Activated CD4-positive, alpha-beta T cell treated with anti-CD3 and anti-CD28 coated beads, Interleukin-2, amount 50 U/mL, for 24 hours (primary cell): ENCODE measurements at regions not wholly inside any gene's neighbourhood (a gene's known extent, or its start where the extent isn't known, plus 50 kb on each side); places are given as distances from the start of the nearest gene placed in this dataset.

Experiments
- DNase-seq, 2 donors: peaks; one replicate each; pipeline ENCODE4 v3.0.0-alpha.2; 2020; ENCODE audit warnings: low read depth in 1 of 2, low spot score in 1 of 2

- DNase-seq: no peak
These were observed 50.8 kb upstream of the NAV2 start for GRCh38 chr11:19661827-19662226.

DNA sequence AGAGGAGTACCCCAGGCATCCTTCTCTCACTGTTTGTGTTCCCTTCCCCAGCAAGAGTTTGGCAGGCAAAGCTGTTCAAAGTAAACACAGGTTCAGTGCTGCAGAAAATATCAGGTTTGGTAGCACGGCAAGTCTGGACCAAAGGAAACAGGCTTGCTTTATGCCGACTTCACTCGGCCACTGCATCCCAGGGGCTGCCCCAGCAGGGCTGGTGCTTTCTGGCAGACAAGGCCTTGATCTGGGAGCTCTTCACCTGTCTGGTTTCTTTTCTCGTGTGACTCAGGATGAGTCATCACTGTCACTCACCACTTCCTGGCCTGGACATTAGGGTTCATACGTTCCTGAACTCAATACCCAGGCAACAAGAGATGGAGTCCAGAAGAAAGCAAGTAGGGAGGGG, 52.6 kb upstream of the NAV2 start:
- DNase-seq: peak in 1 of 2 donors; percentile 3

GRCh38 chr11:19659529-19659928, 53.1 kb upstream of the NAV2 start:
- DNase-seq: no peak

DNA sequence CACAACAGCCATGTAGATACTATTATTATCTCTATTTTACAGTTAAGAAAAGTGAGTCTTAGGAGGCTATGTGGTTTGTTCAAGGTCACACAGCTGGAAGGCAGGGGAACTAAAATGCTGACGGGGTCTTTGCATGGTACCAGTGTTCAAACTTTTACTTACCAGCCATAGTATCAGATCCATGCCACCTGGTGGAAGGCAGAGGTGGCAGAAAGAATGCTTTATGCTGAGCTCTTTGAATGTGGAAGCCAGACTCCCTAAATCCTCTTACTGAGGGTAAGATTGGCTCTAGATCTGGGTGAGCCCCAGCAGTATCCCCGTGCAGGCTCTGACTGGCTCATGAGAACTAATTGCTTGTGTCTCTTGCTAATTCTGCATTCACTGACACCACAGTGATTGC, 54.3 kb upstream of the NAV2 start:
- no peak for DNase-seq

- DNase-seq: no peak
These were observed 56.5 kb upstream of the NAV2 start for GRCh38 chr11:19656140-19656541.

DNA sequence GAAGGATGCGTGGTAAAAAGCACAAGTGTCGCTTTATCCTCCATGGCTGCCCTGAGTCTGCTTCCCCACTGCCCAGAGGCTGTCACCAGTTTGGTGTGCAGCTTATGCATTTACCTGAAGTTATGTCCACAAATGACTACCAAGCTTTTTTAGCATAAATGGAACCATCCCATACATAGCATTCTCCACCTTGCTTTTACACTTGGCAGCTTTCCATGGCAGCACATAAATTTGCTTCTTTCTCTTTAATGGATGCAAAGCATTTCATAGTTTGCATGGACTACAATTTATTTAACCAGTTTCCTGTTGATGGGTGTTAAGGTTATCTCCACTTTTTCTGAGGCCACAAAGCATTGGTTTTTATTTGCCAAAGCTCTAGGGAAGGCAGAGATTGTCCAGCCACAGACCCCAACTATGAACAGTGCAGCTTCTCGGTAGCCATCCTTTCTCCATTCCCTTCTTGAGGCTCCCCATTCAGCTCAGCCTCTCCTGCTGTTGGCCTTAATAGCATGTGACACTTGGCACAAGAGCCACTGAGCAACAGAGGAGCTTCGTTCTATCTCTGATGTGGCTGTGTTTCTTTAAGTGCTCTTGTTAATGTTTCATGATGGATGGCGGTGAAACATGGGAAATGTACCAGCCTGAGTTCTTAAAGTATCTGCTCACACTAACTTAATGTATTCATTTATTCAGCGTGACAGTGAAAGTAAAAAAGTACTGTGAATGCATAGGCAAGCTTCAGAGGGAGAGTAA, 59.8 kb upstream of the NAV2 start:
- no peak for DNase-seq

GRCh38 chr11:19651653-19652052, 61.0 kb upstream of the NAV2 start:
- DNase-seq: no peak

GRCh38 chr11:19651028-19651427, 61.6 kb upstream of the NAV2 start:
- DNase-seq: no peak

- DNase-seq: no peak
These were observed 62.2 kb upstream of the NAV2 start for GRCh38 chr11:19650467-19650866.

- DNase-seq: no peak
These were observed 62.9 kb upstream of the NAV2 start for GRCh38 chr11:19649751-19650150.

GRCh38 chr11:19648321-19648720, 64.3 kb upstream of the NAV2 start:
- DNase-seq: no peak

DNA sequence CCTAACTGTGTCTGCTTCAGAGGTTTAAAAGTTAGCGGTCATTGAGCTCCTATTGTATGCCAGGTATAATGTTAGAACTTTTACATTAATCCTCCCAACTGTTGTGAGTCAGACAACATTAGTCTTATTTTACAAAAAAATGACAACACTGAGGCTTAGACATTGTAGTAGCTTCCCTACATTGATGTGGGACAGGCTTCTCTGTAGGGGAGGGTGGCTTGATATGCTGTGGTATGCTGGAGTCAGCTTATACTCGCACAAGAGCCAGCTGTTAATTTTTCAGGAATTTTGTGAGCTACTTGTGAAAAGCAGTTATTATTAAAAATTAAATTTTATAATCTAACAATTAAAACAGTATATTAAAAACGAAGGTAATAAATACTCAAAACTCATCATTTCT, 64.8 kb upstream of the NAV2 start:
- DNase-seq: no peak

DNA sequence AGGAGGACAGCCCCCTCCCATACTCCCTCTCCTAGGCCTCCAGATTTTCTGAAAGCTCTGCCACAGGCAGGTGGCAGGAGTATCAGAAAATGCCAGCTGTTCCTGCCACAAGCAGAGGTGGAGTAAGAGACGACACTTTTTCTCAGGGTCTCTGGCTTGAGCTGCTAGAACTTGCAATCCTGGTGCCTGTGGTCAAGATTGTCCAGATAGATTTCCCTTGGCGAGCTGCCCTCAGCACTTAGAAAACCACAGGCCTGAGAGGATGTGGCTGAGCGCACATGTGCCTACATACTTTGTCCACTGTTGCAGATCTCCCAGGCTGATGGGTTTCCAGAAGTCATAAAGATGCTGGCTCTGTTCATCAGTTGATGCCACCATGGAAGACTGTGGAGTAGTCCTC, 65.7 kb upstream of the NAV2 start:
- DNase-seq: no peak

- no peak for DNase-seq
These were observed 66.3 kb upstream of the NAV2 start for GRCh38 chr11:19646308-19646707.

DNA sequence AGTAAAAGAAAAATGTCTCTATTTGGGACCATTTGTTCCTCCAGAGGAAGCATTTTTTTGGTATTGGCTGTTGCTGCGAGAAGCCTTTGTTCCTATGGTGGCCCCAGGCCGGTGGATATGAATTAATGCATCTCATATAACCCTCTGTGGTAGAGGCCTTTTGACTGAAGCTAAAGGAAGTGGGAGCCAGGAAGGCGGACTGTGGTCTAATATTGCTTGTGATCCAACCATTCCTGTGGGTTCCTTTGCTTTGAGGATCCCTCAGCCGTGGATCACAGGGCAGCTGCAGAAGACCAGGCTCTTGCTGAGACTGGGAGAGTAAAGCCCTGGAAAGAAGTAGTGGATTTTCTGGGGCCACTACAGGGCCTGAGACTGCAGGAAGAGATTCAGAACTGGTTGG, 68.3 kb upstream of the NAV2 start:
- DNase-seq: no peak

DNA sequence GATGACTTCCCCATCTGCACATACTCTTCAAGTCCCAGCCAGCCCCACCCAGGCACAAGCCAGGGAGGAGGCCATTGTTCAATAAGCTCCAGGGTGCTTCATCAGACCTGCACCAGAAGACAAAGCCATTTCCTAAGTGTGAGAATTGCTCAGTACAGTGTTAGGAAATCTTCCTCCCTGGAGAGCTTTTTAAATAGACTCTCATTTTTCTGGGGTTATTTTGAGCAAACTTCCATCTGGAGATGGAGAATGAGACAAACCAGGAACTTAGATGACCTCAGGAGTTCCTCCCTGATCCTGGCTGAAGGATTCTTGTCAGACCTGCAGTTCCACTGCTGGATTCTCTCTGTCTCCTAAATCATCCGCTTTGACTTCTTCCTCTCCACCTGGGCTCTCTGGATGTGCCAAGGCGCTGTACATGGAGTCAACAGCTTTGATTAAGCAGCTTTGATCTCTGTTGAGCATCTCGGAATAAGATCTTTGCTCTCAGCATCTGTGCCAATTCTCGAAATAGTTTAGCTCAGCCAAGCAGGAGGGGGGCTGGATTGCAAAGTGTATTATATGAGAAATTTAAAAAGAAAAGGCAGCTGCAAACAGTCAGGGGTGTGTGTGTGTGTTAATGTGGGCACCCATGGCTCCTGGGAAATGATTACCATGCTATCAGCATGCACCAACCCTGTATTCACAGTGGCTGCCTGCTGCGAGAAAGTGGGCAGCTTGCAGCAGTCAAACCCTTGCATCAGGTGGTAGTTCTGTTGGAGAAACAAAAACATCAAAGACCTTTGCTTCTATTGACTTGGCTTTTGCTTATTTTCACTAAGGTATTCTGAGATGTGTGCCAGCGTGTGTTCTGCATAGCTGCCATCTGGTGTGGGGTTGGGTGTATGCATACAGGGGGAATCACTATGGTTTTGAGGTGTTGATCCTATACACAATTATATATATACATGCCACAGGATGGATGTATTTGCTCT, 70.2 kb upstream of the NAV2 start:
- DNase-seq: no peak

GRCh38 chr11:19639603-19640105, 73.0 kb upstream of the NAV2 start:
- DNase-seq: no peak

DNA sequence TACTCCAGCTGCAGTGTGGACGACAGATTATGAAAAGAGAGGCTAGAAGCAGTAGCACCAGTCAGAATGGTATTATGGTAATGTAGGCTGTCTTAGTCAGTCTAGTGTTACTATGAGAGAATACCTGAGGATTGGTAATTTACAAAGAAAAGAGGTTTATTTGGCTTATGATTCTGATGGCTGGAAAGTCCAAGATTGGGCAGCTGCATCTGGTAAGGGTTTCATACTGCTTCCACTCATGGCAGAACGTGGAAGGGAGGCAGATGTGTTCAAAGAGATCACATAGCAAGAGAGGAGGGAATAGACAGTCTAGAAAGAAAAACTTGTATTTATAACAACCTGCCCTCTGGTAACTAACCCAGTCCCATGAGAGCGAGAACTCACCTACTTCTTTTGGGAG, 77.3 kb upstream of the NAV2 start:
- DNase-seq: no peak

DNA sequence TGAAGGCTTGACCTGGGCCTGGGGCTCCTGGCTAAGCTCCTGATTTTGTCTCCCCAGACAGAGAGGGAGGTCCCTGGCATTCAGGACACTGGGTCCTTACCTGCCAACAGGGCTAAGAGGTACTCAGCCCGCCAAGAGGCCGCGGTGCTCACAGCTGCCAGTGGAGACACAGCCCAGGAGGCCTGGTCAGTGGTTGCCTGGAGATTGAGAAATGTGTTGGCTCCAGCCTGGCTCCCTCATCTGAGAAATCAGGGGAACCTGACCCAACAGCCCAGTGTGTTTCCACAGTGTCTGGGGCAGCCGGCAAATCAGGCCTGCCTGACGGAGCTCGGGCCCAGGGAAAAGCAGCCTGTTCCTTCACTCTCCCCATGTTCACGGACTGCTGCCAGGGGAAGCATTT, 79.4 kb upstream of the NAV2 start:
- DNase-seq: no peak

DNA sequence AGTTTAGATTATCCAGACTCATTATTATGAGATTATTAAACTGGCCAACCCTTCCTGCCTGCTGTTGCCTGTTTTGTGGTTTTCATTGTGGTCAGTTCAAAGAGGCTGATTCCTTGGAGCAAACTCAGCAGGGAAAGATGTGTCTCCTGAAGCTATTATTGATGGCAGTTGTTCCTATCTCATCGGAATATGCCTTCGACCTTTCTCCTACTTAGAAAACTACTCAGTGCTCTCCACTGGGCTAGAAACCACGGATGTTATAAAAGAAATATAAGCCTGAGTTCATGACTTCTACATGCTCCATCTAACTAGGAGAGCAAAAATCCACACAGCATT, 80.2 kb upstream of the NAV2 start:
- DNase-seq: no peak

DNA sequence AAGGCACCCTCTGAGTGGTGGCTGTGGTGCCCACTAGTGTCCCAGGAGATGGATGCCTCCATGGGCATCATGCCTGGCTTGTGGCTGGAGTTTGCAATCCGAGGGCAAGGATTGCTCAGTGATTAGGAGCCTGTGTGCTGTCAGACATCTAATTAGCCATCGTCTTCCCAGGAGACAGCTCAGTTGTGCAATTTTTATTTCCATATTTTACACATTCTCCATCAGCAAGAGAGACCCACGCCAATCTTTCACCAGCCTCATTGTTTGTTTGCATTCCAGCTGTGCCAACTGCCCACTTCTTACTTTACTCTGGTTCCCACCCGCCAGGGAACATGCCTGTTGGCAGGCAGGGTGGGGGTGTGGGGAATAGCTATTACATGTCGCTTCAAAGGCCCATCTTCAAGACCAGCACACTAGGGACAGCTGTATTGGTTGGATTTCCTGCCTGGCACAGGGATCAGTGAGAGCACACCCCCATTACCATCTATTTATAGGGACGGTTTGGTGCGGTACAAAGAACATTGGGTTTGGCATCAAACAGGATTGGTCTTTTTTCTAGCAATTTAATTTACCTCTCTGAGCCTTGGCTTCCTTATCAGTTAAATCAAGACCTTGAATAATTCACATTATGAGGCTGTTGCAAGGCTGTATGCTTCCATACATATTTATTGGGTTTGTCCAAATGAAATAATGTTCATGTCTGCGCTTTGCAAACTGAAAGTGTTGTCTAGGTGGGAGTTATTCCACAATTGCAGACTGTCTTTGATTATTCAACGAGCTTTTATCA, 80.7 kb upstream of the NAV2 start:
- no peak for DNase-seq

DNA sequence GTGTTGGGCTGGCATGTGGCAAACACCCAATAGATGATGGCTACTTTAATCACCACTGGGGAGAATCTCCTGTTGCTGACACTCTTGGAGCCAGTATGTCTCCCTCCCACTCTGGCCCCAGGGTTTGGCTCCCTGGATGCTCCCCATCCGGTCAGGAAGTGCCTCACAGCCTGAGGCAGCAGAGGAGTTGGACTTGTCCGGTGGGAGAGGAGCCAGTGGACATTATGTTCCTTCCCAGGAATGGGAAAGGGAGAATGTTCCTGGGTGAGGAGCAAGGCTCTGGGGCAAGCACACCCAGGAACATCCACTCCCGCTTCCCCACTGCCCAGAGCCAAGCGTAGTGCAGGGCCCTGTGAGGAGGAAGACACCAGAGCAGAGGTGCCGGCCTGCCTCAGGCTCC, 84.6 kb upstream of the NAV2 start:
- no peak for DNase-seq
